GM23248 (cell line): ENCODE measurements at regions not wholly inside any gene's neighbourhood (a gene's known extent, or its start where the extent isn't known, plus 50 kb on each side); places are given as distances from the start of the nearest gene placed in this dataset.

ENCODE experiments used
- DNase-seq: peaks from one replicate; pipeline ENCODE4 v3.0.0-alpha.2; 2015
- H2AFZ ChIP-seq: fragments of 200-600 bp; sonication (generic); 2 replicates; pipeline ENCODE4 v1.6.1; 2016; ENCODE audit warnings: antibody characterized with exemption
- H3F3A ChIP-seq: fragments of 200-600 bp; sonication (generic); 2 replicates; pipeline ENCODE4 v1.6.1; 2016; ENCODE audit warnings: mild to moderate bottlenecking, antibody characterized with exemption, mixed run types; ENCODE audit not compliant: insufficient read depth
- H3K27ac ChIP-seq: fragments of 200-600 bp; sonication (generic); 2 replicates; pipeline ENCODE4 v1.5.1; 2016; ENCODE audit warnings: mild to moderate bottlenecking
- H3K27me3 ChIP-seq: fragments of 200-600 bp; sonication (generic); replicated peaks from 2 replicates; pipeline ENCODE4 v1.6.1; 2016; ENCODE audit warnings: mild to moderate bottlenecking; ENCODE audit not compliant: insufficient read depth
- H3K36me3 ChIP-seq: fragments of 200-600 bp; sonication (generic); 2 replicates; pipeline ENCODE4 v1.6.1; 2016; ENCODE audit warnings: low read depth, mild to moderate bottlenecking
- H3K4me1 ChIP-seq: fragments of 200-600 bp; sonication (generic); 2 replicates; pipeline ENCODE4 v1.6.1; 2016; ENCODE audit warnings: mild to moderate bottlenecking; ENCODE audit not compliant: insufficient read depth
- H3K4me2 ChIP-seq: fragments of 200-600 bp; sonication (generic); one replicate; pipeline ENCODE4 v1.6.1; 2016; ENCODE audit warnings: mild to moderate bottlenecking; ENCODE audit not compliant: unreplicated experiment
- H3K4me3 ChIP-seq: fragments of 200-600 bp; sonication (generic); 2 replicates; pipeline ENCODE4 v1.5.1; 2016; ENCODE audit warnings: mild to moderate bottlenecking
- H3K79me2 ChIP-seq: fragments of 200-600 bp; sonication (generic); 2 replicates; pipeline ENCODE4 v1.6.1; 2016; ENCODE audit warnings: mild to moderate bottlenecking; ENCODE audit not compliant: insufficient read depth
- H3K9ac ChIP-seq: fragments of 200-600 bp; sonication (generic); 2 replicates; pipeline ENCODE4 v1.6.1; 2016; ENCODE audit warnings: mild to moderate bottlenecking
- H3K9me2 ChIP-seq: fragments of 200-600 bp; sonication (generic); 2 replicates; pipeline ENCODE4 v1.6.1; 2016; ENCODE audit warnings: mixed run types, mild to moderate bottlenecking, moderate library complexity; ENCODE audit not compliant: insufficient read depth
- H3K9me3 ChIP-seq: fragments of 200-600 bp; sonication (generic); one replicate; pipeline ENCODE4 v1.6.1; 2017; ENCODE audit warnings: low read depth
- H4K20me1 ChIP-seq: fragments of 200-600 bp; sonication (generic); 2 replicates; pipeline ENCODE4 v1.6.0; 2016; ENCODE audit not compliant: insufficient read depth
- EZH2 ChIP-seq: fragments of 200-600 bp; sonication (generic); IDR thresholded peaks from 2 replicates; pipeline ENCODE4 v1.6.1; 2018; ENCODE audit warnings: antibody characterized with exemption, mild to moderate bottlenecking; ENCODE audit not compliant: insufficient read depth, poor library complexity, severe bottlenecking
- EZH2phosphoT487 ChIP-seq: fragments of 200-600 bp; sonication (generic); IDR thresholded peaks from 2 replicates; pipeline ENCODE4 v1.6.1; 2018; ENCODE audit warnings: antibody characterized with exemption, moderate library complexity, mild to moderate bottlenecking, low read depth; ENCODE audit not compliant: insufficient read depth
- WGBS, 2 experiments: methylation state at CpG; one replicate each; pipeline ENCODE4 v1.1.6; 2015 to 2017; ENCODE audit warnings: low lambda C conversion rate in 2 of 2, low coverage in 1 of 2; ENCODE audit errors: missing lambda C conversion rate in 2 of 2; 5-methylcytosine and 5-hydroxymethylcytosine counted together
- in situ Hi-C: fragments of 300-500 bp; cut with MboI; formaldehyde crosslinking; loops from 2 replicates; pipeline ENCODE4 v1.15.0; 2020

GRCh38 chr7:15921576-15921975 is 235.1 kb upstream of the MEOX2 start:
- Histone ChIP-seq H3K4me3 (peak overlapping the region; percentile 43), H3K9me3 (no peaks in the 10 kb centered on the region), H4K20me1 (no peaks in the 10 kb centered on the region), H3K27ac (no peak overlapping the region), H2AFZ (peak overlapping the region; percentile 25), H3K79me2 (no peaks in the 10 kb centered on the region), H3K9ac (peak overlapping the region; percentile 12; the same call in 1 of the 2 replicates), H3K36me3 (no peaks in the 10 kb centered on the region), H3K27me3 (no peaks in the 10 kb centered on the region), H3F3A (peaks cover 13% of the 10 kb centered on the region), H3K9me2 (no peaks in the 10 kb centered on the region), H3K4me1 (peaks cover 27% of the 10 kb centered on the region), H3K4me2 (peak overlapping the region; percentile 57)
- in situ Hi-C loops, result no loop called here
- WGBS, 2 experiments, result 25 to 32% methylated on average over 3 of the region's 3 CpGs
- DNase-seq, result peak; percentile 87
- no peak for TF ChIP-seq EZH2phosphoT487
- no peak for TF ChIP-seq EZH2

GRCh38 chr7:15920953-15921352 is 234.5 kb upstream of the MEOX2 start:
- no peak overlapping the region for H3K9ac ChIP-seq
- 72 to 75% methylated on average over 7 of the region's 7 CpGs for WGBS, 2 experiments
- no peaks in the 10 kb centered on the region for H3K36me3 ChIP-seq
- no peaks in the 10 kb centered on the region for H3K27me3 ChIP-seq
- H3K4me2 ChIP-seq, result peak overlapping the region; percentile 57
- H3F3A ChIP-seq, result peaks cover 19% of the 10 kb centered on the region
- H3K79me2 ChIP-seq, result no peaks in the 10 kb centered on the region
- no peak for TF ChIP-seq EZH2phosphoT487
- TF ChIP-seq EZH2, result no peak
- H3K27ac ChIP-seq, result no peak overlapping the region
- no peak for DNase-seq
- no peak overlapping the region; the same call in 1 of the 2 replicates for H3K4me3 ChIP-seq
- no peaks in the 10 kb centered on the region for H3K9me2 ChIP-seq
- H4K20me1 ChIP-seq, result no peaks in the 10 kb centered on the region
- in situ Hi-C loops, result no loop called here
- peaks cover 30% of the 10 kb centered on the region for H3K4me1 ChIP-seq
- no peaks in the 10 kb centered on the region for H3K9me3 ChIP-seq
- peak overlapping the region; percentile 25; the same call in 1 of the 2 replicates for H2AFZ ChIP-seq

- DNase-seq, result peak; percentile 51
These were observed 230.3 kb upstream of the MEOX2 start for GRCh38 chr7:15916681-15917380.

GRCh38 chr7:15915686-15916293 is 229.3 kb upstream of the MEOX2 start:
- Histone ChIP-seq H3K27me3 (no peaks in the 10 kb centered on the region), H3K4me1 (peaks cover 13% of the 10 kb centered on the region), H3K36me3 (no peaks in the 10 kb centered on the region), H3K79me2 (no peaks in the 10 kb centered on the region), H3K4me2 (no peak overlapping the region), H3K27ac (no peak overlapping the region), H3K4me3 (no peak overlapping the region), H3F3A (peaks cover 21% of the 10 kb centered on the region), H3K9ac (no peak overlapping the region), H4K20me1 (no peaks in the 10 kb centered on the region), H3K9me2 (no peaks in the 10 kb centered on the region), H2AFZ (no peak overlapping the region), H3K9me3 (no peaks in the 10 kb centered on the region)
- WGBS, 2 experiments, result 70 to 77% methylated on average over 6 of the region's 6 CpGs
- TF ChIP-seq EZH2 (no peak), EZH2phosphoT487 (no peak)
- in situ Hi-C loops, result no loop called here
- no peak for DNase-seq

More at GRCh38 chr7:15916681-15917380, 230.3 kb upstream of the MEOX2 start:
- H3K9me3 ChIP-seq, result no peaks in the 10 kb centered on the region
- H3K27me3 ChIP-seq, result no peaks in the 10 kb centered on the region
- H4K20me1 ChIP-seq, result no peaks in the 10 kb centered on the region
- H3K27ac ChIP-seq, result peak overlapping the region; percentile 8; the same call in 1 of the 2 replicates
- H3K9ac ChIP-seq, result no peak overlapping the region
- 20 to 21% methylated on average over 4 of the region's 4 CpGs for WGBS, 2 experiments
- H3K4me1 ChIP-seq, result peaks cover 21% of the 10 kb centered on the region
- H3K79me2 ChIP-seq, result no peaks in the 10 kb centered on the region
- H3K4me3 ChIP-seq, result peak overlapping the region; percentile 46
- peak overlapping the region; percentile 54 for H2AFZ ChIP-seq
- no peaks in the 10 kb centered on the region for H3K36me3 ChIP-seq
- TF ChIP-seq EZH2, result no peak
- TF ChIP-seq EZH2phosphoT487, result no peak
- peak overlapping the region; percentile 75 for H3K4me2 ChIP-seq
- in situ Hi-C loops, result no loop called here
- H3F3A ChIP-seq, result peaks cover 21% of the 10 kb centered on the region
- no peaks in the 10 kb centered on the region for H3K9me2 ChIP-seq
